SIG-M5 (cell line): ENCODE measurements at regions not wholly inside any gene's neighbourhood (a gene's known extent, or its start where the extent isn't known, plus 50 kb on each side); places are given as distances from the start of the nearest gene placed in this dataset.

ENCODE experiments used
- DNase-seq: peaks from one replicate; lab custom pipeline; 2025; lab: John Stamatoyannopoulos, UW

- DNase-seq = no peak
These were observed 161.7 kb downstream of the OPA1 start for GRCh38 chr3:193754719-193755118.

GRCh38 chr3:193756536-193756935, 163.5 kb downstream of the OPA1 start:
- DNase-seq = no peak

DNA sequence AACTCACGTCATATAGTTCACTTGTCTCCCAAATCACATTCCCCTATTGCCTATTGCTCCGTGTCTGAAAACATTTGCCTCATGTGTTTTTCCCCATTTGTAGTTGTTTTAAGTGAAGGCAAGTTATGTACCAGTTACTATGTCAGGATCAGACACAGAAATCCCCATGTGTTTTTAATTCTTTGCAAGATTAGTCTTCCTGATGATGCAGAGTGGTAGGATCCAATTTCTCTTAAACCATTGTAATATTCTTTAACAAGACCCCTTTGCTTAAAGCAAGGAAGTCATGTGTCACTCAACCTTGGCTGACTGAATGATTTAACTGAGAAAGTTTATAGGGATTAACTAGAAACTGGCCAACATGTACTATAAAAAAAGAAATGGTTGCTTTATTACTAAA, 164.4 kb downstream of the OPA1 start:
- DNase-seq = no peak

DNA sequence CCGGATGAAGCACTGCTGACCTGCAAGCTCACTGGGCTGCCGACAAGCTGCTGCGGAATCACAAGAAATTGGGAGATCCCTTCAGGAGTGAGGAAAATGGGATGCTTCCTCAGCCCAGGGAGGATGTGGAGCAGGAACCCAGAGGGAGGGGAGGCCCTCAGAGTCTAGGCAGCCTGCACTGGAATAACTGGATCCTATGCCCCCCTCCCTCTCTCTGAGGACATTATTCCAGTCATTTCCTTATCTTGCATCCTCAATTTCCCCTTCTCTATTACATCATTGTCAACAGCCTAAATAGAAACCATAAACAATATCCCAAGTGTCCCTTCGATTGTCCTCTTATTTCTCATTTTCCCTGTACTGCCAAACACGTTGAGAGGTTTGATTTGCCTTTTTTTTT, 169.0 kb downstream of the OPA1 start:
- DNase-seq = no peak

GRCh38 chr3:193762657-193763056, 169.6 kb downstream of the OPA1 start:
- DNase-seq = no peak

GRCh38 chr3:193764959-193765358, 172.0 kb downstream of the OPA1 start:
- DNase-seq = no peak

GRCh38 chr3:193767353-193768069, 174.5 kb downstream of the OPA1 start:
- no peak for DNase-seq

DNA sequence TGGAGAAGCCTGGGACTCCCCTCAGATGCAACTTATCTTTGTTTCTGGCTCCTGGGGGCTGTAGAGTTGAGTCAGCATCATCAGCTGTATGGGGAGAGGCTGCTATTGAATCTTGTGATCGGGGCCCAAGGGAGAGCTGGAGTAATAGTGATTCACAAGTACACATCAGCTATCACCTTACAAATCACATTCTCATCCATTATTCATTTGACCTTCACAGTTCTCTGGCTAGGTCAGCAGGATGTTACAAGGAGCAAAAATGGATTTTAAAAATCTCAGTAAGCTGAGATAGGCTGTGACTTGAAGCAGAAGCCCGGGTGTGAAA, 175.0 kb downstream of the OPA1 start:
- no peak for DNase-seq

DNA sequence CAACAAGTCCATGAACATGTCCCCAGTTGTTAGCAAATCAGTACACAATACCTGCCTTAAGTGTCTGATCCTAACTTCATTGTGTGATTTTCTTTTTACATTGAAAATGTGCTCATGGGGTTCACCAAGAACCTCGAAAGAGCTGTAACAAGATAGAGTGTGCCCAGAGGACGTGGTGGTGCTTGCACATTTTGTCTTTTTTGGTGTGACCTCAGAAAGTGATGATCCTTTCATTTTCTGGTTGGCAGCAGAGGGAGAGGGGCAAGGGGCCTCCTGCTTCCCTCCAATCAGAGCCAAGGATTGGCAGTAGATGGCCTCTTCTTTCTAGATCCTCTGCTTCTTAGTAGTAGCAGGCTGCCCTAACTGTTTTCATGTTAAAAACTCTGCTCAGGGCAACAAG, 176.4 kb downstream of the OPA1 start:
- no peak for DNase-seq

DNA sequence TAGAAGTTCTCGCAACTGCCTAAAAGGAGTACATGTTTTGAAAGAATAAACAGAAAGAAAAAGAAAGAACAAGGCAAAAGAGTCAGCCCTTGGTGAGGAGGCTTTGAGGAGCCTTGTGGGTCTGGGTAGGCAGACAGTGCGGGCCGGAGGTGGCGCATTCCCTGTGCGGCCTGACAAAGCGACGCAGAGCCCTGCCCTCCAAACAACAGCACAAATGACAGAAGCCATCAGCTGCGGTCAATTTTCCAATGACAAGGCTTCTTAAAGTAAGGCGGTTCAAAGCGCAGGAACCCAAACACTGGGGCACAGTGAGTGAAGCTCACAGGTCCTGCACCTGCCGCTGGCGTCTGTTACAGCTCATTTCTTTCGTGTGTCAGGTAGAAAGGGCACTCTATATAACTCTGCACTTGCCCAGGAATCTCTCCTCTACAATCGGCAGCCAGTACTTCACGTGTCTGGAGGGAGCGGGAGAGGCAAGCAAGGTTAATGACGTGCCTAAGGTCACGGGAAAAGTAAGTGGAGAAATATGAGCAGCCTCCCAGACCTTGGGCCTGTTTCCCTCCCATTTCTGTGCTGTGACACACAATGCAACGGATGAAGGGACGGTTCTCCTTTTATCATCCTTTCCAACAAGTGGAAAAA, 178.1 kb downstream of the OPA1 start:
- DNase-seq = no peak

- no peak for DNase-seq
These were observed 178.8 kb downstream of the OPA1 start for GRCh38 chr3:193771653-193772421.

- DNase-seq = no peak
These were observed 179.4 kb downstream of the OPA1 start for GRCh38 chr3:193772422-193772763.

DNA sequence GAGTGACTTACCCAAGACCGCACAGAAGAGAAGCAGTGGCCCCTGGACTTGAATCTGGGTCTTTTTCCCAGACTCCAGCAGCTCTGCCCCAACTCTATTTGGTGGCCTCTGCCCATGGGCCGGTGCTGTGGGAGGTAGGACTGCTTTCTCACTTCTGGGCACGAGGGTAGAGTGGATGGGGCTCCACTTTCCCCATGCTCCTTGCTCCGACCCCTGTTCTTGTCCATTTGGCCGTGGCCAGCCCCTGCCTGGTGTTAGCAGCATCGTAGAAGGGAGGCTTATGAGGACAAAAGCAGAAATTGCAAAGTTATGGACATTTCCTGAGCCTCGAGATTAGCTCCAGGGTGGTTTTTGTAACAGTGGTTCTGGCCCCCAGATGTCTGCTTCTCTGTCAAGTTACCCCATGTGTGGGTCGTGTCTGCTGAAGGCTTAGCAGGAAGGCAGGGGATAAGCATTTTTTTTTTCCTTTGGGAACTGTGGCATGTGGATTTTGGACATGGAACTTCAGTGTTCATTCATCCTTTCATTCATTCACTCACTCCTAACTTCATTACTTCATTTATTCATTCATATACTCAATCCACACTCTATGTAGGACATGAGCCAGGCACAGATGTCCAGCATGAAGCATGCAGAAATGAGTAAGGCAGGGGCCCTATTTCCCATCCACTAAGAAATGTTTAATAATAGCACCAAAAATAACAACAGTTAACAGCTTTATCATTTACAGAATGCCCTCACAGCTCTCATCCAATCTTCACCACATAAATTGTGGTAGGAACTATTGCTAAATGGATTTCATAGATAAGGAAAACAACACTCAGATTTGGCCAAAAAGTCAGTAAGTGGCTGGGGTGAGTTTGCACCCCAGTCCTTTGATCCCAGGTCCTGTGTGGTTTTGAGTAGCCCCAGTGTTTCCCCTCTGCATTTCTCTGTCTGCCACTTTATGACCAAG, 180.5 kb downstream of the OPA1 start:
- no peak for DNase-seq

GRCh38 chr3:193774272-193774915, 181.4 kb downstream of the OPA1 start:
- no peak for DNase-seq

- no peak for DNase-seq
These were observed 181.9 kb downstream of the OPA1 start for GRCh38 chr3:193774916-193775285.

GRCh38 chr3:193775421-193776077, 182.5 kb downstream of the OPA1 start:
- DNase-seq = no peak

GRCh38 chr3:193776626-193777358, 183.8 kb downstream of the OPA1 start:
- no peak for DNase-seq

GRCh38 chr3:193777524-193777923, 184.5 kb downstream of the OPA1 start:
- no peak for DNase-seq

GRCh38 chr3:193778676-193779075, 185.7 kb downstream of the OPA1 start:
- no peak for DNase-seq

GRCh38 chr3:193779933-193780332, 186.9 kb downstream of the OPA1 start:
- no peak for DNase-seq

DNA sequence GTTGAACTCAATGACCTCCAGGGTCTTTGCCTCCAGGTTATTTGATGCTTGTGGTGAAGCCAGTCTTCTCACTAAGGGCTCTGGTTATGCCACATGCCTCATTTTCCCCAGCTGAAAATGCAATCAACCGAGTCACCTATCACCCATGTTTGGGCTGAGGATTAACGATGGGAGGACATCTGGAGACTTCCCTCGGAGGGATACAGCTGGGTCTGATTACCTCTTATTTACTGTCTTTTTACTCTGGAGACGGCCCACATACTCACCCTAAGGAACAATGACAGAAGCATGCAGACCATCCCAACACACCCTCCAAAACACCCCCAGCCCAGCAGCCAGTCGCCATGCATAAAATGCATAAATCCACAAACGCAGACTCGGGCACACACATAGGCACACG, 187.4 kb downstream of the OPA1 start:
- no peak for DNase-seq
